ENCODE measurements at regions not wholly inside any gene's neighbourhood (a gene's known extent, or its start where the extent isn't known, plus 50 kb on each side); places are given as distances from the start of the nearest gene placed in this dataset.

GRCh38 chr10:29119374-29119773, 169.5 kb upstream of the LYZL1 start:
- TF ChIP-seq CTCF (IDR thresholded peaks at IDR 0.05) = peak in 1 of 3 donors; percentile 29
- TF ChIP-seq EP300 (IDR thresholded peaks at IDR 0.05) = no peak
- Histone ChIP-seq H3K27me3 (no peaks in the 10 kb centered on the region), H3K27ac (no peak overlapping the region), H3K4me3 (no peak overlapping the region), H3K36me3 (no peaks in the 10 kb centered on the region), H3K4me1 (ENCODE audit: insufficient read depth) (no peaks in the 10 kb centered on the region), H3K9me3 (no peaks in the 10 kb centered on the region)
- 53 to 61% (median 58%) methylated on average over 8 of the region's 8 CpGs for WGBS, 3 donors
- peak; percentile 34 to 71 (median 57) for DNase-seq
- intact Hi-C loops (cut with DNase I) = no loop called here

GRCh38 chr10:29120216-29120615, 168.7 kb upstream of the LYZL1 start:
- no peaks in the 10 kb centered on the region for H3K4me1 ChIP-seq (ENCODE audit: insufficient read depth)
- no peak for TF ChIP-seq EP300 (IDR thresholded peaks at IDR 0.05)
- no peak for TF ChIP-seq POLR2A (IDR thresholded peaks at IDR 0.05)
- TF ChIP-seq CTCF (IDR thresholded peaks at IDR 0.05) = no peak

DNA sequence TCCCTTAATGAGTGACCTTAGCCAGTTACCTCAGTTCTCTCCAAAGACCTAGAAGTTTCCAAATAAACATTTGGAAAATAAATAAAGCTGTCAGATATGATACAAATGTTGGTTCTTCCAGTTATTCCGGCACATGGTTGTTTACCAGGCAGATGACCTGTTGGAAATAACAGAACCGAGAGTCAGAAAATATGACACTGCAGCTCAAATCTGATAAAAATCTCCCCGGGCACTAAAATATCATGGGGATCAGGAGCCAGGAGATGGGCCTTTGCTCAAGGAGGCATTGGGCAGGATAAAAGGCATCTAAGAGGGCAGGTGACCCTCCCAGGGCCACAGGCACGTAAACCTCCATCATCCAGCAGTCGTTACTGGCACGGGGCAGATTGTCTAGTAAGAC, 164.0 kb upstream of the LYZL1 start:
- H3K27ac ChIP-seq = no peak overlapping the region
- no peaks in the 10 kb centered on the region for H3K4me1 ChIP-seq (ENCODE audit: insufficient read depth)
- no peak for DNase-seq
- no peaks in the 10 kb centered on the region for H3K9me3 ChIP-seq
- no peak overlapping the region for H3K4me3 ChIP-seq
- no peak for TF ChIP-seq CTCF (IDR thresholded peaks at IDR 0.05)
- no peak for TF ChIP-seq POLR2A (IDR thresholded peaks at IDR 0.05)
- no peak for TF ChIP-seq EP300 (IDR thresholded peaks at IDR 0.05)
- intact Hi-C loops (cut with DNase I) = loop anchor here in 1 of 4 donors (10.0 kb wide), 1 partner anchor 440 kb away; no protein-coding TSS in a partner anchor
- 85 to 90% (median 89%) methylated on average over 6 of the region's 6 CpGs for WGBS, 3 donors
- H3K27me3 ChIP-seq = no peaks in the 10 kb centered on the region
- no peaks in the 10 kb centered on the region for H3K36me3 ChIP-seq

More at GRCh38 chr10:29120216-29120615, 168.7 kb upstream of the LYZL1 start:
- 68 to 80% (median 79%) methylated on average over 3 of the region's 3 CpGs for WGBS, 3 donors
- Histone ChIP-seq H3K27ac (no peak overlapping the region), H3K4me3 (no peak overlapping the region), H3K36me3 (no peaks in the 10 kb centered on the region), H3K9me3 (no peaks in the 10 kb centered on the region), H3K27me3 (no peaks in the 10 kb centered on the region)
- DNase-seq = no peak
- intact Hi-C loops (cut with DNase I) = loop anchor here in 1 of 4 donors (10.0 kb wide), 1 partner anchor 435 kb away; no protein-coding TSS in a partner anchor

DNA sequence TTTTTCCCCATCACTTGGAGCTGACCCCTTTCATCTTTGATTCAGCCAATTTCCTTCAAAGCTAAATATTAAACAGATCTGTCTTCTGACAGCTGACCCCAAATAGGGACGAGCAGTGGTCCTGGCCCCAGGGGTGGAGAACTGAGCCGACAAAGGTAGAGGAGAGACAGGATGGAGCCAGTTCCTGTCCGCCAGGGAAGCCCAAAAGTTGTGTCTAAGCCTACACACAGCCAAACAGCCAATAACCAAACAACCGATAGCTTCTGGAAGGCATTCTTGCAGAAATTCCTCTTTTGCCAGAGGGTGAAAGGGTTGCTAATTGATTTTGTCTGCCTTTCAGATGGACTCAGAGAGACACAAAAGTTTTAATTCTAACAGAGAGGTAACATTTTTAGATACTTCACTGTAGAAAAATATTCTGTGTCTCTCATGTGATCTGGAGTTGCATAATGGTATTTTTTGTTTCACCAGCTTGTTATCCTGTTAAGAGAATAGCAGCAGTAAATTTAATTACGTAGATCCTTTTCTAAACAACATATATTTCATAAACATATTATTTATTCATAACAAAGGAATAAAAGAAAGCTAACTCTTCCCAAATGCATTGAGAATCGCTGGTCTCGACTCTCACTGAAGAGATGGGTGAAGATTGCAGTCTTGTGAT, 161.7 kb upstream of the LYZL1 start:
- H3K27me3 ChIP-seq = no peaks in the 10 kb centered on the region
- no peak overlapping the region for H3K27ac ChIP-seq
- 43 to 53% (median 45%) methylated on average over 7 of the region's 7 CpGs for WGBS, 3 donors
- H3K4me3 ChIP-seq = no peak overlapping the region
- no peaks in the 10 kb centered on the region for H3K9me3 ChIP-seq
- DNase-seq = no peak
- H3K4me1 ChIP-seq (ENCODE audit: insufficient read depth) = no peaks in the 10 kb centered on the region
- TF ChIP-seq CTCF (IDR thresholded peaks at IDR 0.05) (no peak), POLR2A (IDR thresholded peaks at IDR 0.05) (no peak), EP300 (IDR thresholded peaks at IDR 0.05) (no peak)
- no peaks in the 10 kb centered on the region for H3K36me3 ChIP-seq
- intact Hi-C loops (cut with DNase I) = loop anchor here in 1 of 4 donors (10.0 kb wide), 1 partner anchor 442 kb away; no protein-coding TSS in a partner anchor
